CD4-positive, alpha-beta T cell (primary cell): ENCODE measurements at regions not wholly inside any gene's neighbourhood (a gene's known extent, or its start where the extent isn't known, plus 50 kb on each side); places are given as distances from the start of the nearest gene placed in this dataset.

Experiments used
- ATAC-seq: fragments of 200-7000 bp; cut with Tn5 transposase; one replicate; pipeline ENCODE4 v1.10.0; 2022; ENCODE audit warnings: mild to moderate bottlenecking; ENCODE audit not compliant: poor library complexity
- CTCF ChIA-PET: fragments of 350-600 bp; sonication (Branson Sonifier 250); formaldehyde crosslinking; loops from one replicate; lab custom pipeline; 2021; ENCODE audit warnings: antibody characterized with exemption, inconsistent platforms; lab: Charles Lee
- POLR2A ChIA-PET: fragments of 350-600 bp; sonication (Branson Sonifier 250); formaldehyde crosslinking; loops from one replicate; lab custom pipeline; 2021; ENCODE audit warnings: antibody characterized with exemption, inconsistent platforms; lab: Charles Lee
- DNase-seq, 14 experiments: peaks; one replicate each; pipeline ENCODE4 v3.0.0-alpha.2; 2013 to 2020; ENCODE audit warnings: mixed read lengths in 2 of 14
- H3K27ac ChIP-seq, 2 donors: one replicate each; pipeline versions ENCODE4 v1.5.1 to v1.7.0; 2013; ENCODE audit warnings: low read length in 2 of 2, low read depth in 1 of 2, mild to moderate bottlenecking in 1 of 2
- H3K27me3 ChIP-seq, 2 experiments: 1 replicate in 1 of 2; 2 replicates in 1 of 2; pipeline versions ENCODE4 v1.6.1 to v1.7.0; 2013; ENCODE audit warnings: low read length in 2 of 2, control low read depth in 1 of 2, mild to moderate bottlenecking in 1 of 2, moderate library complexity in 1 of 2; ENCODE audit not compliant: insufficient read depth in 2 of 2, control insufficient read depth in 1 of 2
- H3K36me3 ChIP-seq: one replicate; pipeline ENCODE4 v1.6.1; 2013; ENCODE audit warnings: low read length, control low read depth; ENCODE audit not compliant: insufficient read depth
- H3K4me1 ChIP-seq: one replicate; pipeline ENCODE4 v1.6.1; 2013; ENCODE audit warnings: low read length, control low read depth; ENCODE audit not compliant: insufficient read depth
- H3K4me3 ChIP-seq: one replicate; pipeline ENCODE4 v1.5.1; 2013; ENCODE audit warnings: mild to moderate bottlenecking, low read length, moderate library complexity
- H3K9me3 ChIP-seq, 2 experiments: 1 replicate in 1 of 2; 2 replicates in 1 of 2; pipeline versions ENCODE4 v1.6.1 to v1.7.0; 2013; ENCODE audit warnings: low read length in 2 of 2, mild to moderate bottlenecking in 2 of 2, control low read depth in 1 of 2, moderate library complexity in 1 of 2; ENCODE audit not compliant: control insufficient read depth in 1 of 2, insufficient read depth in 1 of 2
- H3K27ac Mint-ChIP-seq: one replicate; pipeline ENCODE4 v1.8.0; 2020; ENCODE audit warnings: mixed read lengths
- H3K27me3 Mint-ChIP-seq: one replicate; pipeline ENCODE4 v1.8.0; 2021; ENCODE audit warnings: mixed read lengths
- H3K36me3 Mint-ChIP-seq: one replicate; pipeline ENCODE4 v1.8.0; 2021; ENCODE audit warnings: low read depth, mixed read lengths
- H3K4me1 Mint-ChIP-seq: one replicate; pipeline ENCODE4 v1.8.0; 2021; ENCODE audit warnings: low read depth, mixed read lengths
- H3K4me3 Mint-ChIP-seq: one replicate; pipeline ENCODE4 v1.8.0; 2020; ENCODE audit warnings: mild to moderate bottlenecking, mixed read lengths
- H3K9me3 Mint-ChIP-seq: one replicate; pipeline ENCODE4 v1.8.0; 2020; ENCODE audit warnings: mixed read lengths
- CTCF ChIP-seq: fragments of 200-600 bp; IDR thresholded peaks from one replicate; pipeline ENCODE4 v1.8.0; 2022; ENCODE audit warnings: antibody characterized with exemption, mild to moderate bottlenecking
- intact Hi-C, 2 experiments: fragments of 100-400 bp; cut with DNase I in 1 of 2; cut with micrococcal nuclease in 1 of 2; formaldehyde crosslinking; loops; one replicate each; pipeline versions ENCODE4 v1.15.1 to v1.9.0; 2023 to 2025; cut with DNase I, micrococcal nuclease

- H3K9me3 ChIP-seq = no peaks in the 10 kb centered on the region
- intact Hi-C loops = no loop called here
- H3K9me3 Mint-ChIP-seq = no peaks in the 10 kb centered on the region
- H3K27me3 Mint-ChIP-seq = peaks cover 29% of the 10 kb centered on the region
- no peak overlapping the region for H3K4me3 Mint-ChIP-seq
- ATAC-seq (no peak), DNase-seq (no peak)
- no peak for TF ChIP-seq CTCF
- H3K4me1 Mint-ChIP-seq = no peaks in the 10 kb centered on the region
- CTCF ChIA-PET = no interaction called here
- no peaks in the 10 kb centered on the region for H3K36me3 ChIP-seq
- no peak overlapping the region for H3K27ac ChIP-seq
- H3K4me1 ChIP-seq = no peaks in the 10 kb centered on the region
- H3K27me3 ChIP-seq = no peaks in the 10 kb centered on the region
- H3K36me3 Mint-ChIP-seq = no peaks in the 10 kb centered on the region
- POLR2A ChIA-PET = no interaction called here
- H3K27ac Mint-ChIP-seq = no peak overlapping the region
- no peak overlapping the region for H3K4me3 ChIP-seq
Observed at GRCh38 chr2:173823543-173823939, 141.6 kb downstream of the SP3 start.

GRCh38 chr2:173828189-173829142 is 136.7 kb downstream of the SP3 start:
- H3K9me3 Mint-ChIP-seq = no peaks in the 10 kb centered on the region
- H3K9me3 ChIP-seq = no peaks in the 10 kb centered on the region
- CTCF ChIA-PET = no interaction called here
- H3K27me3 ChIP-seq = peaks cover 0 to 3% of the 10 kb centered on the region in 2 experiments
- H3K4me3 ChIP-seq = no peak overlapping the region
- peaks cover 30% of the 10 kb centered on the region for H3K27me3 Mint-ChIP-seq
- TF ChIP-seq CTCF = no peak
- intact Hi-C loops = no loop called here
- H3K4me1 Mint-ChIP-seq = no peaks in the 10 kb centered on the region
- H3K36me3 Mint-ChIP-seq = no peaks in the 10 kb centered on the region
- ATAC-seq = no peak
- H3K27ac ChIP-seq = no peak overlapping the region
- no peak overlapping the region for H3K27ac Mint-ChIP-seq
- H3K36me3 ChIP-seq = no peaks in the 10 kb centered on the region
- POLR2A ChIA-PET = no interaction called here
- H3K4me1 ChIP-seq = no peaks in the 10 kb centered on the region
- no peak for DNase-seq
- no peak overlapping the region for H3K4me3 Mint-ChIP-seq

- H3K36me3 Mint-ChIP-seq = no peaks in the 10 kb centered on the region
- intact Hi-C loops = no loop called here
- peaks cover 30% of the 10 kb centered on the region for H3K27me3 Mint-ChIP-seq
- no peaks in the 10 kb centered on the region for H3K9me3 ChIP-seq
- H3K9me3 Mint-ChIP-seq = no peaks in the 10 kb centered on the region
- H3K27me3 ChIP-seq = peaks cover 0 to 3% of the 10 kb centered on the region in 2 experiments
- no peak overlapping the region for H3K27ac Mint-ChIP-seq
- H3K4me3 Mint-ChIP-seq = no peak overlapping the region
- no peak overlapping the region for H3K27ac ChIP-seq
- no peaks in the 10 kb centered on the region for H3K4me1 ChIP-seq
- H3K36me3 ChIP-seq = no peaks in the 10 kb centered on the region
- no peaks in the 10 kb centered on the region for H3K4me1 Mint-ChIP-seq
- H3K4me3 ChIP-seq = no peak overlapping the region
- ChIA-PET POLR2A (no interaction called here), CTCF (interaction anchor here (0.5 kb wide), 1 partner anchor 190 kb away, joined by 3 read pairs; no protein-coding TSS in a partner anchor)
- DNase-seq = no peak
- TF ChIP-seq CTCF = no peak
- ATAC-seq = no peak
Observed at GRCh38 chr2:173829727-173830126, 135.4 kb downstream of the SP3 start.
